Activated CD4-positive, alpha-beta T cell treated with anti-CD3 and anti-CD28 coated beads, Interleukin-2, amount 50 U/mL, for 48 hours (primary cell): ENCODE measurements at regions not wholly inside any gene's neighbourhood (a gene's known extent, or its start where the extent isn't known, plus 50 kb on each side); places are given as distances from the start of the nearest gene placed in this dataset.
A peak's percentile ranks its signal among the peaks of the same experiment; 100 is the strongest.
"Not testable (repeated sequence)": the region's sequence is repeated elsewhere in the genome, so short reads cannot be mapped to it uniquely, and the experiment has no call there.

Experiments used
- DNase-seq, 2 experiments: peaks; one replicate each; pipeline ENCODE4 v3.0.0-alpha.2; 2020

DNA sequence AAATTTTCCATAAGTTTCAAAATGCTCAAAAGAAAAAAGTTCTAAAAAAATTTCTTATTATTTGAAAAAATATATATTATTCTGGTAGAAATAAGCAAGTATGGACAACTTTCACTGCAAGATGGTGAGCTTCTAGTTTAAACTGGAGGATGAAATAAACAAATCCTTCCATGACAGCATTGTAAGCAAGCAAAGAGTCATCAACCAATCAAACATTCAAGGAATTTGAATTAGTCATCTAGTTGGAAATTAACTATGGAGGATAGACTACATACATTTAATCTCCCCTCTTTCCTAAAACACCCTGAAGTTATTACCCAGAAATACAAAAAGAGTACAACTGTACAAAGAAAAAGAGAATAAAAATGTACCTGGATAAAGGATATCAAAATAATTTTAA is 51.0 kb upstream of the IRX5 start:
- DNase-seq = no peak

DNA sequence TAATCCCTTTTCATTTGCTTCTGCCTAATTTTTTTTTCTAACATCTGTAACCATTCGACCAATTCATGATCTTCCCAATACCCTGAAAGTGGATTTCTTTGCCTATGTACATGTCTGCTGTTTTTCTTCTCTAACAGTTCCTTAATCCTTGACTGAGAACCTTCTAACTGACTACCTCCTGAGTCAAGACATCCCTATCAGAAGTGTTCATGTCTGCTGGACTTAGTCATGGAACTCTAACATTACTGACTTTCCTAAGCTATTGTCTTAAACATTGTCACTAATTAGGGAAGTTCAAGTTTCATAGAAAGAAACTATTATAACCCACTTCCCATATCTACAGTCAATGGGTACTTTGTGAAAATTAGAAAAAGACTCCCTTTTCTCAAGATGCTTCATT is 52.4 kb upstream of the IRX5 start:
- DNase-seq = no peak

DNA sequence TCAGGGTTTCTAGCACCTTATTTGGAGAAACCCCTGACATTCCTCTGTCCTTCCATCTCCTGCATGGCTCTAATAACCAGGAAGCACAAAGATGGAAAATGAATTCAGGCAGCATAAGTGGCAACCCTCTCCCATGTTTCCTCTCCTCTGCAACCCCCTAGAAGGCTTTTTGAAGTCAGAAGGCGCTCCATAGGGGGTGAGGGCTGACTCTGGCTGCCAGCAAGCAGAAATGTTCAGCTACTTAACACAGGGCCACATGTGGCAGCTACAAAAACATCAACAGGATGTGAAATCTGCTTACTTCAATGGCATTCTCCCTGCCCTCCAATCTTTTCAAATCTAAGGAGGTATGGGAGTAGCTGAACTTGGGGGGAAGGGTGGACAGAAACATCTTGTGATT is 55.2 kb upstream of the IRX5 start:
- no peak for DNase-seq

DNA sequence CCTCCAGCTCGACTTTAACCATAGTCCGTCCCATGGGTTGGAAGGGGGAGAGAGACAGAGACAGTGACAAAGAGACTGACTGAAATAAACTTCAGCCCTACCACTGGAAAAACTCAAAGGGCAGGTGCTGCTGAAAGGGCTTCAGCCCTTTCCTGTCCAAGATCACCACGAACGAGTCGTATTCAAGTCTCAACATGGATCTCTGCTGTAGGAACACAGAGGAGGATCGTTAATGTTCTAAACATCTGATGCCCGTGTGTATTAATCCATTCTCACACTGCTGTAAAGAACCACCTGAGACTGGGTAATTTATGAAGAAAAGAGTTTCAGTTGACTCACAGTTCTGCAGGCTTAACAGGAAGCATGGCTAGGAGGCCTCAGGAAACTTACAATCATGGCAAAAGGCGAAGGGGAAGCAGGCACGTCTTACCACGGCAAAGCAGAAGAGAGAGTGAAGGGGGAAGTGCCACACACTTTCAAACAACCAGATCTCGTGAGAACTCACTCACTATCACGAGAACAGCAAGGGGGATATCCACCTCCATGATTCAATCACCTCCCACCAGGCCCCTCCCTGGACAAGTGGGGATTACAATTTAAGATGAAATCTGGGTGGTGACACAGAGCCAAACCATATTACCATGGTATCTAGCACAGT is 56.8 kb upstream of the IRX5 start:
- DNase-seq = not testable (repeated sequence)

DNA sequence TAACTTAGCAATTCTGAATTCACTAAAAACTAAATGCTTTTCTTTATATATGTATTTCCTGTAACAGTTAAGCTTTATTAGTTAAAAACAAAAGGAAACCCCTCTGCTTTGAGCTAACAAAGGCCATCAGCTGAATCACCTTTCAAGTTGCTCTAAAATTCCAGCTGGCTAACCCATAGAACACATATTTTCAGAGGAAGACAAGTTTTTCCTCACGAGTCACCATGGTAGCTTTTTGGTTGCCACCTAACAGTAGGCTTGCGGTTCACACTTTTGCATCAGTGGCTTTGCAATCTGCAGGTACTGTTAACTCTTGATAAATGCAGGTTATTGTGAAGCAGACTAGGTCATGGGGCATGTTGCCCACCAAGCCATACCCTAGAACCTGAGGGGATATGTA is 57.6 kb upstream of the IRX5 start:
- no peak for DNase-seq

DNA sequence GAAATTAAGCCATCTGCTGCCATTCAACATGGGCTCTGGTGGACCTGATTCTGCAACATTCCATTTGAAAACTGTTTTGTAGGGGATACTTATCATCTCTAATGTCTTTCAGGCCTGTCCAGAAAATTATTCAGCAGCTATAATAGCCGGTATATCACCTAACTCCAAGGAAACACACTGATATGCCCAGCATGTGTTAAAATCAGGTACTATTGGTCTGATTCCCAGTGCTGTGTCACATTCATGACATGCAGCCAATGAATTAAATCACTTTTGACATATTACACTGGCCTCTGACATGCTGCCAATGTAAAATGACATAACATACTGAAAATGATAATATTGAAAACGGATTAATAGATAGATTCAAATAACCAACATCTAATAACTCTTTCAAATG is 60.5 kb upstream of the IRX5 start:
- DNase-seq = no peak

DNA sequence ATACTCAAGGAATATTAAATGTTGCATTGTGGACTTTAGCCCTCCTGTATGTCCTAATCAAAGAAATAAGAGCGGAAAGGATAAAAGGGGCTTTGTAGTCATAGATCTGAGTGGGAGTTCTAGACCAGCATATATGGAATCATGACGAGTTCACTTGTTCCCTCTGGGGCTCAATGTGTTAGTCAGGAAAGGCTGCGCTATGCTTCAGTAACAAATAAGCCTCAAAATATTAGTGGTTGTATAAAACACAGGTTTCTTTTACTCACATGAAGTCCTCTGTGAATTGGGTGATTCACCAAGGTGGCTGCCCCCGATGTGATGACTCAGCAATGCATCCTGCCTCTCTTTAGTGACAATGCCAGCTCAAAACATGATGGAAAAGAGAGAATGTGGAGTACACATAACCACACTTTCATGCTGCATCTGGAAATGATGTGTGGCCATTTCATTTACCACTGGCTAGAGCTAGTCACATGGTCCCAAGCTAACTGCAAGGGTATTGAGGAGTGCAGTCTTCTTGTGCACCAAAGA is 63.3 kb upstream of the IRX5 start:
- peak in 1 of 2 experiments; percentile 4 for DNase-seq

DNA sequence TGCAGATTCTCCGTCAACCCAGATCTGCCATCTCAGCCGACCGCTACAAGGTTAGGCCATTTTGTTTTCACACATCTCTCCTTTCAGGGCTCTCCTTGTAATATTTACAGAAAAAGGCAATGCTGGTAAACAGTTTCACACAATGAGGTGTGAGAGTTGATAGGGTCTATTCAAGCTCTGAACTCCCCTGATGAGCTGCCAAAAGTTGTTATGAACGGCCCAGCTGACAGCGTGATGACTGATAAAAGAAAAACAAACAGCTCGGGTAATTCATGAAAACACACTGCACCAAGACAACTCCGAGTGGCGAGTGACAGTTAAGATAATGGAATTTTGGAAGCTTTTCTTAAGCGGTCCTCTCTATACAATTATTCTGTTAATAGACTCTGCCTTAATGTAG is 68.1 kb upstream of the IRX5 start:
- no peak for DNase-seq

DNA sequence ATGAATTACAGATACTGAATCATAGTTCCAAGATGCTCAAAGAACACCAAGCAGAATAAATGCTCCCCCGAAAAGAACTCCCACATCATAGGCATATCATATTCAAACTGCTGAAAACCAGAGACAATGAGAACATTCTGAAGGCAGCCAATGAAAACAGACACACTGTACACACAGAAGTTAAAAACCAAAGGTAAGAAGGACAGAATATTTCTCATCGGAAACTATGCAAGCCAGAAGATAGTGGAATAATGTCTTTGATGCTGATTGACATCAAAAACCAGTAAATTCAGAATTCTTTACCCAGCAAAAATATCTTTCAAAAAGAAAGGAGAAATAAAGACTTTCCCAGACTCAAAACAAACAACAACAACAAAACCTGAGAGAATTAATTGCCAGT is 73.8 kb upstream of the IRX5 start:
- no peak for DNase-seq

DNA sequence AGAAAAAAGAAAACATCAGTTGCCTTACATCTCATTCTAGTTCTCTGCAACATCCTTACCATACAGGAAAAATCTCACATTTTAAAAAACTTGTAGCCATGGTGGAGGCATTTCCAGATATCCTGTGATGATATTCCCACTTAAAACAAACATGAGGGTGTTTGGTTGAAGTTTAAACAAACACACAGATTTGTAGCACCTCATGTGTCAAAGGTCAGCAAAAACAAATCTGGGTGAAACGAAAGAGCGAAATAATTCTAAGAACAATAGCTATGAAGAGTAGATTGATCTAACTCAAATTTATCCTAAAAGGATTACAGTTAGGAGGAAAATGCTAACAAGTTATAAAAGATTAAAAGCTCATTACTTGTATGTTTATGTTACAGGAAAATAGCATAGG is 83.1 kb upstream of the IRX5 start:
- no peak for DNase-seq

DNA sequence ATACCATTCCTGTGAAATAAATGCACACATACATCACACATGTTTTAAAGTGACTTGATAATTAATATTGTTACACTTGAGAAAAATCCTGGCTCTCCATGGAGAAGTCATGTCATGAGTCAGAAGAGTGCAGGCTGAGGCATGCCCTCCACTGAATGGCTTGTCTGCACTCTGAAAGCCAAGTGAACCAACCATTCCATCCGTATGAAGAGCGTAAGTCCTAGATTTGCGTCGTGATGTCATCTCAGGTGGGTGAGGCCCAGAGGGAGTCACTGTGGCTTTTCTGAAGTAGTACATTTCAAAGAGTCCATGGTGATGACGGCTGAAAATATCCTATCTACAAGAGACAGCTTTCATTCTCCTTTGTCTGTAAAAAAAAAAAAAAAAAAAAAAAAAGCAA is 83.5 kb upstream of the IRX5 start:
- DNase-seq = no peak

DNA sequence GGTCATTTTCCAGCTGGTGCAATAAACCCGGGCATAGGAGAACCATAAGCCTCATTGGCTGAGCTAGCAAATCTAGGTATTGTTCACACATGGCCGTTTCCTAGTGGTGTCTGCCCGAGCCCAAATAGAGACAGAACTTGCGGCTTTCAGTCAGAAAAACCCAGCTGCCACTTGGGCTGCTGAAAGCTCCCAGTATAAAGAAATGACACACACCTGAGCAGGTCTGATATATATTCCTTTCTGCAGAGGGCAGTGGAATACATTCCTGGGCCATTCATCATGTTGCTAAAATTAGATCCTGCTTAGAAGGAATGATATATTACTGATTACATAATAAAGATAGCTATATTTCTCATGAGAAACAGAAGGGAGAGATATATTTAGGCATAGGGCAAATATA is 83.9 kb upstream of the IRX5 start:
- DNase-seq = no peak

DNA sequence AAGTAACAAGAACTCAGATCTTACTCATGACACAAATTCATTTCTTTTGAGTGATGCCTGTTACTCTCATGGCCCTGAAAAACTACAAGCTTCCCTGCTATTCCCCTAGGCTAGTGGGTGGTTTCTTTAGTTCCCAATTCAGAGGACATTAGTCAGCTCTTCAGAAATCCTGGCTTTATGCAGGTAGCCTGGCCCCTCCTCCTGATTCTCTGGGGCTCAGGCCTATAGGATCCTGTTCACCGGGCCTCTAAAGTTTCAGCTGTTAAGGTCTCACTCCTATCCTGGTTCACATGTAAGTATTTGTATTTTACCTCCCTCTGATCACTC is 87.3 kb upstream of the IRX5 start:
- no peak for DNase-seq

DNA sequence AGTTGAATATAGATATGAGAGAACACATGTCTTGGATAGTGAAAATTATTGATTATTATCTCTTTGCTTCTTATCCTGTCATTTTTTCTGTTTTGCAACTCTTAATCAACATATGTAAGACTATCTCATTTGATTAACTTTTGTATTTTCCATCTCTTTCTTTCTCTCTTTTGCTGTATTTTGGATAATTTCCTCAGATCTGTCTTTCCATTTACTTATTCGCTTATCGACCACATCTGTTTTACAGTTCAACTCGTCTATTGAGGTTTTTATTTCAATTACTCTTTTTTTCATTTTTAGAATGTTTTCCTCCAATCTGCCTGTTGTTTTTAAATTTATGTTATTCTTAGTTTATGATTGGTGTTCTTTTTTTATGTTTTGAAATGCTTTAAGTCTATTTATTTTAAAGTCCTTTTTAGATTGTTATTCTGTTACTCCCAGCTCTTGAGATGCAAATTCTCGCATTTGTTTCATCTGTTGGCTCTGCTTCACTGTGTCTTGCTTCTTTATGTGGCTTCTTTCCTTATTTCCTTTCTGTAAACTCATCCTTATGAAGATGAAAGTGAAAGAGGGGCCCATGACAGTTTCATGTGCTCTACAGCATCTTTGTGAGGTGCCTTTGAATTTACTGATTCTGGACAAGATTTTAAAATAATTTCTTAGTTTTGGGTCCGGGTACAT is 87.8 kb upstream of the IRX5 start:
- no peak for DNase-seq

DNA sequence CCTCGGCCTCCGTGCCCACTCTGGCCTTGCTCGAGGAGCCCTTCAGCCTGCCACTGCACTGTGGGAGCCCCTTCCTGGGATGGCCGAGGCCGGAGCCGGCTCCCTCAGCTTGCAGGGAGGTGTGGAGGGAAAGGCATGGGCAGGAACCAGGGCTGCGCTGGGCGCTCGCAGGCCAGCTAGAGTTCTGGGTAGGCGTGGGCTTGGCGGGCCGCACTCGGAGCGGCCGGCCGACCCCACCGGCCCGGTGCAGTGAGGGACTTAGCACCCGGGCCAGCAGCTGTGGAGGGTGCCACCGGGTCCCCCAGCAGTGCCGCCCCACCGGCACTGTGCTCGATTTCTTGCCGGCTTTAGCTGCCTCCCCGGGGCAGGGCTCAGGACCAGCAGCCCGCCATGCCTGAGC is 101.0 kb upstream of the IRX5 start:
- no peak for DNase-seq

DNA sequence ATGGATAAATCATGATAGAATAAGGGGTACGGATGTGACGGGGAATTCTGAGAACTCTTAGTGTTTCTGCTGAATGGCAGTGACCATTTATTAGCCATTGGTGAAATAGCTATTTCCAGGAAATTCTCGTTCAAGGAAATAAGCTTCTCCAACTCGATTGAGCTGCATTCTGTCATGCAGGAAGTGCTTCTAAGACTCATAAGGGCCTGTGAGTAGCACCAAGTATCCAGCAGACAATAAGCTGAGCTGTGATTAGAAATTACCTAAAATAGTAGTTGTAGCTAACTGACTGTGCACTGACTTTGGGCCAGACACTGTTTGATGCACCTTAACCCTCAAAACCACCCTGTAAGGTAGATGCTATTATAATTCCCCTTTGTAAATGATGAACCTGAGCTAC is 107.8 kb upstream of the IRX5 start:
- no peak for DNase-seq

DNA sequence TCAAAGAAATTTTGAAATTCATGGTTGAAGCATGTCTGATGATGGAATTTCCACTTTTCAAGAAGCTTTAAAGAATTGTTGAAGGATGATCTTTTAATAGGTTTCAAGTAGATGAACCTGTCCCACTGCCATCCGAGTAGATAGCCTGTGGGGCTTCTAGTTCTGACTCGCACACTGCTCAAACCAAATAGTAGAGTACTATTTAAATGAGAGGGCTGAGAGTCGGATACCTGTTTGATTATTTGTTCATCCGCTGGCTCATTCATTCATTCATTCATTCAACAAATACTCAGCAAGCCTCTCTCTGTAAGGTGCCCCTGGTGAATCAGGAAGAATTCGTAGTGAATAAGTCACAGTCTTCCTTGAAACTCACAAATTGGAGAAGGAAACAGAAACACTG is 108.2 kb upstream of the IRX5 start:
- DNase-seq = no peak

DNA sequence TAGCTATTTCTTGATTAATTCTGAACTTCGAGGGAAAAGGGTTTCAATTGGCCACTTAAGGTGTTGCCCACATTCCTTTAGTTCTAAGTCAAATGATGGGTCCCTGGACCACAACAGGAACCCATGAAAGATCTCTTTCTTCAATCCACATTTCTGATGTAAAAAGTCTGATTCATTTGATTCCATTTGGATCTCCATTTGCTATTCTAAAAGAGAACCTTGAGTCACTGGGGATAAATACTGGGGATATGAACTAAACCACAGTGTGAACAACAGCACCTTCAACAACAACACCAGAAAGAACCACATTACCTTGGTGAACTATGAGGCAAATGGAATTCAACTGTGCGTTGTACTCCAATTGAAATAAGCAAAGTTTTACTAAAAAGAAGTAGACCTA is 108.9 kb upstream of the IRX5 start:
- no peak for DNase-seq

DNA sequence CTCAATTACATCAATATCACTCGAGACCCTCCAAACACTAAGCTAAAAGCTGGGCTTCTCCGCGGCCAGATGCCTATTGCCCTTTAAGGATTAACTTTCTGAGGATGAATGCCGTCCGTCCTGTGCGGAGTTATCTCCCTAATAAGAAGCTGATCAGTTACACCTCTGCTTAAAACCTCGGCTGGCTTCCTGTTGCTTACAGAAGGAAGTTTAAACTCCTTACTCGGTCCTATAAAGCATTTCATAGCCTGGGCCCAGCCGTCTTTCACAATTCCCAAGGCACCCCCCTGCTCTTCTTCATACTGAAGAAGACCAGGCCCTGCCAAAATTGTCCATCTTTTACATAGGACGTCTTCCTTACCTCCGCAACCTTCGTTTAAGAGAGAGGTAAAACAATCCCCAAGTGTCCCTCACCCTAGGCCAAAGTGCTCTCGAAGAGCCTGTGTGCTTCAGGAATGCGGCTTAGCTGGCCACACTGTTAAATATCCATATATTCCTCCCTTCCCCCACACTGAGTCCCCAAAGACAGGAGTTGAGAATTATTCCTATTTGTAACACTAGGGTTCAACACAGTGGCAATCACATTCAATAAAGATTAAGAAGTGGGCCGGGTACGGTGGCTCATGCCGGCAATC is 112.6 kb upstream of the IRX5 start:
- DNase-seq = no peak

DNA sequence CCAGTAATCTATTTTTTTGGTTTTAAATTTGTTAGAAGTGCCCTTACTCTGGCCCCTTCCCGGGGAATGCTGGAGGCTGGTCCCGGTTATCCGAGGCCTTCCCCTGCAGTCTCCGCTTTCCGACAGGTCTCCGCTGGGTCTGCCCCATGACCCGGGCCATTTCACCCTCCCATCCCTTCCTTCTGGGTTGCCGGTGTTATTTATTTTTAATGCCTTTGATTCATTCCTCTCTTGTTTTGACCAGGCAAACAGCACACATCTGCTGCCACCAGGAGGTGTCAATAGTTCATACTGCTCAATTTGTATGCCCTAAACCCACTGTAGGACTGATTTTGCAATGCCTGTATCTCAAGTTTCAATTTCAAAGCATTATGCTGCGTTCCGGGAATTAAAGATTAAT is 113.2 kb upstream of the IRX5 start:
- DNase-seq = no peak

DNA sequence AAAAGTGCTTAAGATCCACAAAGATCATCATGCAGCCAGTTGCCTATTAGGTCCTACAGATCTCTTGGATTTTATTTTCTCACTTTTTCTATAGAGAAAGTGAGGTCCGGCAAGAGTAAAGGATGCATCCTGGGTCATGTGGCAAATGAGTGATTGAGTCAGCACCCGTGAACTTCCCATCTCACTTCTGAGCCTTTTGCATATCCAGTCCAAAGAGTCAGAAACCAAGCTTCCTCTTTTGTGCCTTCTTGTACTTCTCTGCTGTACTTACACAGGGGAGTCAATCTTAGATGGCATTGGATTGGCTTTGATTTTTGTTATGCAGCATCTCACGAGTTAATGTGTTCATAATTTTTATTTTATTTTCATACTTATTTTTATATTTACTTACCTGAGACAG is 114.2 kb upstream of the IRX5 start:
- DNase-seq = no peak

DNA sequence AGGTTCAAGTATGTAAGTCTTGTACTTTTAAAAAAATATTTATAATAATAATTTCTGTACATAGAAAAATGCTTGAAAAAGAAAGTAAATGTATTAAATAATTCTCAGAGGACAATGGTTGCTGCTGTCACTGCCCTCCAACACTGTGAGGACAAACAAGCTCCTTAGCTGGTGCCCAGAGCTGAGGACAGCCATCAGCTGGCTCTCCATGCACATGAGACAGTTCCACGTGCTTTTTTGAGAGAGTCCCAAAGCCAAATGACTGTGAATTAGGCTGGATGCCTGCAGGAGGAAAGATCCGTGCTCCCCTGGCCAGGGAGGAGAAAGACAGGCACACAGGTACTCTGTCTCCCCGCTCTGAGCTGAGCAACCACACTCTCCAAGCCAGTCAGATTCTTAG is 115.5 kb upstream of the IRX5 start:
- DNase-seq = no peak

DNA sequence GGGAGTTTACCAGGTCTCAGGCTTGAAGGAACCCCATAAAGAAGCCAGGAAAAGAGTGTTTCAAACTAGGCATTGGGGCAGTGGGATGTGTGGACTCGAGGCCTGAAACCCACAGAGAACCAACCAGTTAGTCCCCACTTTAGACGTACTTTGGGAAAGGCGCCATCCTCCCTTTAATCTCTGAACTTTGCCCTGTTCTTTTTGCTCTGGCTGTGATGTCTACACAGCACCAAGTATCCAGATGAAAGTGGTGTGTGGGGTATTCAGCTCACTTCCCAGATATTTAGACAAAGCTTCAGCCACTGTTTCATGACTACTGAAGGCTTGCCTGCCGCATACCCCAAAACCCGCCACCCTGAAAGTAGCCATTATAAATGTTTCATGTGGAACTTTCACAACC is 116.9 kb upstream of the IRX5 start:
- DNase-seq = no peak

DNA sequence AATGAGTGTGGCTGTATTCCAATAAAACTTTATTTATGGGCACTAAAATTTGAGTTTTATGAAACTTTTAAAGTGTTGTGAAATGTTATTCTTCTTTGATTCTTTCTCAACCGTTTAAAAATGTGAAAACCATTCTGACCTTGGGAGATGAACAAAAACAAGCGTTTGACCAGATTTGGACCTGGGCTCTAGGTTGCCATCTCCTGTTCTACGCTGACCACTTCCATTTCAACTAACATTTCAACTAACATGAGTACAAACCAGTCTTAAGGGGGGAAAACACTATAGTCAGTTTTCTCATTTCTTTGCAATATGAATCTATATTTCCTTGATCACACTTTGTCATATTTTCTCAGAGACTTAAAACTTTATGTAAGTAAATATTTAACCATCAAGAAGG is 118.4 kb upstream of the IRX5 start:
- no peak for DNase-seq

DNA sequence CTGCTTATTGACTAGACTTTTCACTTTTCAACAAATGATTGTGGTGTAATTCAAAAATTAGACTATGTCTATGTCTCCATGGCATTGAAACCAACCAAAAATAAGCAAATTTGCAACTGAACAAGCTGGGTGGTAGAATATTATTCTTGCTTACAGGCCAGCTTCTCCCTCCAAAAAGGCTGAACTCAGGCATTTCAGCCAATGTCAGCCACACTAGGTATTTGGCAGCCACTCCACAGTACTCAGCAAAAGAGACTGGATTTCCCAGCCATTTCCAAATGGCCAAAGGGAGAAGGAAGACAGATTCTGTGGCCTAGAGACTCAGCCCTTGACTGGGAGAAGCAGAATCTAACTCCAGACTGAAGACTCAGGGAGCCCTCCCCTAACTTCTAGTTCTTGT is 121.8 kb upstream of the IRX5 start:
- no peak for DNase-seq
